ENCODE measurements at regions not wholly inside any gene's neighbourhood (a gene's known extent, or its start where the extent isn't known, plus 50 kb on each side); places are given as distances from the start of the nearest gene placed in this dataset.

DNA sequence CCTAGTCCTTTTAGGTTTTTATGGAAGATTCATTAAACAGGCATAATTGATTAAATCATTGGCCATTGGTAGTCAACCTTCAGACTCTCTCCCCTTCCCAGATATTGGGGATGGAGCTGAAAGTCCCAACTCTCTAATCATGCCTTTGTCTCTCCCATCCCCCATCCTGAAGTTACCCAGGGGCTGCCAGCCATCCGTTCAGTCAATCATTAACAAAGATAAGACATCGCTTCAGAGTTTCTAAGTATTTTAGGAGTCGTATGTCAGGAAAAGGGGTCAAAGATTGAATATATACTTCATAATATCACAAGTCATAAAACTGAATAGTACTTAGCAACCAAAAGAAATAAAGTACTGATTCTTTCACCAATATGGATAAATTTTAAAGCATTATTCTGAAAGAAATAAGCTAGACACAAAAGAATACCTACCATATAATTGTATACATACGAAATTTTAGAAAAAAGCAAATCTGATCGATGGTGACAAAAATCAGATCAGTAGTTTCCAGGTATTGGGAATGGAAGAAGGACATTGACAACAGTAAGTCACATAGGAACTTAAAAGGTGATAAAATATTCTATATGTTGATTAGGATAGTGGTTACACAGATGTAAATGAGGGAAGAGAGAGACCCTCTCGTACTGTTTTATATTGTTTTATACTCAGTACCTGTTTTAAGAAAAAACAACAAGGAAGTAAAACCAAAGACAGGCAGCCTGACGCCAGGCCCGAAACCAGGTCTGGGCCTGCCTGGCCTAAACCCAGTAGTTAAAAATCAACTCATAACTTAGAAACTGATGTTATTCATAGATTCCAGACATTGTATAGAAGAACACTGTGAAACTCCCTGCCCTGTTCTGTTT lies 414.4 kb downstream of the DAD1 start (continued):
- TF ChIP-seq, protein P1, sequence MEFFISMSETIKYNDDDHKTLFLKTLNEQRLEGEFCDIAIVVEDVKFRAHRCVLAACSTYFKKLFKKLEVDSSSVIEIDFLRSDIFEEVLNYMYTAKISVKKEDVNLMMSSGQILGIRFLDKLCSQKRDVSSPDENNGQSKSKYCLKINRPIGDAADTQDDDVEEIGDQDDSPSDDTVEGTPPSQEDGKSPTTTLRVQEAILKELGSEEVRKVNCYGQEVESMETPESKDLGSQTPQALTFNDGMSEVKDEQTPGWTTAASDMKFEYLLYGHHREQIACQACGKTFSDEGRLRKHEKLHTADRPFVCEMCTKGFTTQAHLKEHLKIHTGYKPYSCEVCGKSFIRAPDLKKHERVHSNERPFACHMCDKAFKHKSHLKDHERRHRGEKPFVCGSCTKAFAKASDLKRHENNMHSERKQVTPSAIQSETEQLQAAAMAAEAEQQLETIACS (CRISPR knock-in tag; IDR thresholded peaks at IDR 0.05) = no peak
- TF ChIP-seq KIAA2018 (CRISPR knock-in tag; IDR thresholded peaks at IDR 0.05; ENCODE audit: borderline replicate concordance) (no peak), MEIS2 (CRISPR knock-in tag; IDR thresholded peaks at IDR 0.05) (no peak), HNF4G (IDR thresholded peaks at IDR 0.05; ENCODE audit: borderline replicate concordance, low read depth, low read length) (0 out of 2 replicates have a peak, but pooled peaks have one; percentile 11), HNF4G (CRISPR knock-in tag; IDR thresholded peaks at IDR 0.05; ENCODE audit: borderline replicate concordance, low read depth) (no peak)

All from HepG2 (cell line).